GM12872 (cell line): ENCODE measurements at regions not wholly inside any gene's neighbourhood (a gene's known extent, or its start where the extent isn't known, plus 50 kb on each side); places are given as distances from the start of the nearest gene placed in this dataset.

Experiments
- TF ChIP-seq, protein P1 (sequence below): IDR thresholded peaks from 3 replicates; pipeline ENCODE4 v1.5.1; 2011; ENCODE audit warnings: low read depth, mild to moderate bottlenecking, low read length, moderate library complexity; ENCODE audit not compliant: insufficient read depth

GRCh38 chr9:75544815-75545214 is 345.7 kb upstream of the PCSK5 start:
- TF ChIP-seq, protein P1, sequence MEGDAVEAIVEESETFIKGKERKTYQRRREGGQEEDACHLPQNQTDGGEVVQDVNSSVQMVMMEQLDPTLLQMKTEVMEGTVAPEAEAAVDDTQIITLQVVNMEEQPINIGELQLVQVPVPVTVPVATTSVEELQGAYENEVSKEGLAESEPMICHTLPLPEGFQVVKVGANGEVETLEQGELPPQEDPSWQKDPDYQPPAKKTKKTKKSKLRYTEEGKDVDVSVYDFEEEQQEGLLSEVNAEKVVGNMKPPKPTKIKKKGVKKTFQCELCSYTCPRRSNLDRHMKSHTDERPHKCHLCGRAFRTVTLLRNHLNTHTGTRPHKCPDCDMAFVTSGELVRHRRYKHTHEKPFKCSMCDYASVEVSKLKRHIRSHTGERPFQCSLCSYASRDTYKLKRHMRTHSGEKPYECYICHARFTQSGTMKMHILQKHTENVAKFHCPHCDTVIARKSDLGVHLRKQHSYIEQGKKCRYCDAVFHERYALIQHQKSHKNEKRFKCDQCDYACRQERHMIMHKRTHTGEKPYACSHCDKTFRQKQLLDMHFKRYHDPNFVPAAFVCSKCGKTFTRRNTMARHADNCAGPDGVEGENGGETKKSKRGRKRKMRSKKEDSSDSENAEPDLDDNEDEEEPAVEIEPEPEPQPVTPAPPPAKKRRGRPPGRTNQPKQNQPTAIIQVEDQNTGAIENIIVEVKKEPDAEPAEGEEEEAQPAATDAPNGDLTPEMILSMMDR = no peak

DNA sequence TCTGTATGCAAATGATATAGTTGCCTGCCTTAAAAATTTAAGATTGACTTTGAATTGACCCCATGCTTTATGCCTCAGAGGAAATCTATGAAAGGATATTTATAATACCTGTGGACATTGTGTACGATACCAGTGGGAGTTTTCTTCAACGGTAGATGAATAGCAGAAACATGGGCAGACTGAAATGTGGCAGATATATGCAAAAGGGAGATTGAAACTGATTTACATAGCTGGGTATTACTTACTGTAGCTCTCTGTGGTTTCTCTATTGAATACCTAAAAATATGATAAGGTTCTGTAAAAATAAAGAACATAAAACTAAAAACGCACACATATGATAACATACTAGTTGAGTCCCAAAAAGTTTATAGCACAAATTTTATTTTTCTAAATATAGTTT is 345.2 kb upstream of the PCSK5 start:
- TF ChIP-seq, protein P1 = no peak

DNA sequence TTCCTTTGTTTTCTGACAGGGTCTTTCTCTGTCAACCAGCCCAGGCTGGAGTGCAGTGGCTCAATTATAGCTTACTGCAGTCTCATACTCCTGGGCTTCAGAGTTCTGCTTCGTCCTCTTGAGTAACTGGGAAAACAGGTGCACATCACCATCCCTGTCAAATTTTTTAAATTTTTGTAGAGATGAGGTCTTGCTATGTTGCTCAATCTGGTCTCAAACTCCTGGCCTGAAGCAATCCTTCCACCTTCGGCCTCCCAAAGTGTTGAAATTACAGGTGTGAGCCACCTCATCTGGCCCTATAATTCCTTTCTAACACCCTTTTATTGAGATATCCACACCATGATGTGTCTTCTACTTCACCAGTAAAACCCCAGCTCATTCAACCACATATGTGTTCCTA is 341.6 kb upstream of the PCSK5 start:
- TF ChIP-seq, protein P1 = no peak

DNA sequence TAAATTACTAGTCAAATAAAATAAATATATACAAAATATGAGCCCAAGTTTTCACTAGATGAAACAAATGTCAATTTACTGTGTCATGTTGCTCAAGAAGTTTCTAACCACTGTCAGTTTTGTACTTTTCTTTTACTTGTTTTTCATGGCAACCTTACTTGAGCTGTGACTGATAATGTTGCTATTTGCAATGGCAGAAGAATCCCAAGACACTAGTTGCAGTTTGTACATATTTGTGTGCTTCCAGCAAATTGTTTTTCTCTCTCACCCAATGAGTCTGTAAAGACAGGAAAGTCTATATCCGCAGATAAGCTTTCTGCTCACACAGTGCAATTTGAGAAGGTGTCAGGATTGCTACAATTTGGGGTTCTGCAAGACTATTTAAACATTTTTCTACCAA is 338.6 kb upstream of the PCSK5 start:
- TF ChIP-seq, protein P1 = no peak

DNA sequence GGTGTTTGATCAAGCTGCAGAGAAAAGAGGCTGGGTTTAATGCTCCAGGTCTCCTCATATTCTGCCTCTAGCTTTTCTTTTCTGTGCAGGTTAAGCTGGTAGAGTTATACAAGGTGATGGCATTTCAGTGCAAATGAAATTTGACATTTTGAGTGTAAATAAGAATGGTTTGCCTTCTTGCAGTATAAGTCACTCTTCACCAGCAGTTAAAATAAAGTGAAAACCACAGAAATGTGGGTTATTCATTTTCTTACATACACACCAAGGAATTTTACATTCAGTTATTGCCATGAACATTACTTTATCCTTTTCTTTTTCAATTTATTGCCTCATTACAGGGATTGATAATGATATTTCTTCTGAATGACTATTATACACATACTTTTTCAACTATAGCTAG is 337.5 kb upstream of the PCSK5 start:
- TF ChIP-seq, protein P1 = no peak

DNA sequence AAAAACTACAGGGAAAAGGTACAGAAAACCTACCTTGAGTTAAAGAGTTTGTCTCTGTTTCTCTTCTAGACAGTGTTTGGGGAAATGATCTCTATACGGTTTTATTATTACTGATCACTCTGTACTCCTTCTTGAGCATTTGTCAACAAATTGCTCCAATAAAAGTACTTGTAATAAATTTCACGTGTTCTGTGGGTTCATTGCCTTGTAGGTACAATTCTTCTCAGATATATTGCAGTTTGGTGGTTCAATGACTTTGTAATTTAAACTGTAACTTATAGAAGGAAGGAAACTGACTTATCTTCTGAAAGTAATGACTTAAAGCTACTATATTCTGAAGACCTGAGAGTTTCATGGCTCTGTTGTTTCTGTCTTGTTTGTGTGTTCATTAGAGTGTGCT is 319.9 kb upstream of the PCSK5 start:
- TF ChIP-seq, protein P1 = no peak

DNA sequence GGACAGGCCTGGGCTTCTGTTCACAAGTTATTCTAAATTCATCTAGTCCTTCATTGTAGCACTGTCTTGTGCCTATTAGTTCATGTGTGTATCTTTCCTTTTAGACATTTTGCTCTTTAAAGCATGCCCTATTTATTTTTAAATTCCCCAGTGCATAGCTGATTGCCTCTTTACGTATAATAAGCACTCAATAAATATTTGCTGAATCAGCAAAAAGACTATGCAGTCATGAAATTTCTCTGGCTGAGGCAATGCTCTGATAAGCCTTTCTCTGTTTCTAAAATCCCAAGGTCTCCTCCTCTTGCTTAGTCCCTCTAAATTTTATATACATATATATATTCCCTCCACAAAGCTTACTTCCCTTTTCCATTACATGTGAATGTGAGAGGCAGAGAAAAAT is 315.9 kb upstream of the PCSK5 start:
- TF ChIP-seq, protein P1 = no peak

- TF ChIP-seq, protein P1 = no peak
These were observed 307.6 kb upstream of the PCSK5 start for GRCh38 chr9:75582870-75583269.
